H54 (cell line): ENCODE measurements at regions not wholly inside any gene's neighbourhood (a gene's known extent, or its start where the extent isn't known, plus 50 kb on each side); places are given as distances from the start of the nearest gene placed in this dataset.

Source experiments
- DNase-seq: peaks from one replicate; pipeline ENCODE4 v3.0.0; 2011; ENCODE audit warnings: low spot score, mixed read lengths; ENCODE audit not compliant: insufficient read length
- FAIRE-seq: peaks from 3 replicates; lab custom pipeline; 2011; peaks lifted over from hg19 to GRCh38; lab: Jason Lieb, UNC
- POLR2A ChIP-seq: IDR thresholded peaks from 2 replicates; pipeline ENCODE4 v1.6.1; 2011; ENCODE audit warnings: low read depth, mild to moderate bottlenecking, low read length

DNA sequence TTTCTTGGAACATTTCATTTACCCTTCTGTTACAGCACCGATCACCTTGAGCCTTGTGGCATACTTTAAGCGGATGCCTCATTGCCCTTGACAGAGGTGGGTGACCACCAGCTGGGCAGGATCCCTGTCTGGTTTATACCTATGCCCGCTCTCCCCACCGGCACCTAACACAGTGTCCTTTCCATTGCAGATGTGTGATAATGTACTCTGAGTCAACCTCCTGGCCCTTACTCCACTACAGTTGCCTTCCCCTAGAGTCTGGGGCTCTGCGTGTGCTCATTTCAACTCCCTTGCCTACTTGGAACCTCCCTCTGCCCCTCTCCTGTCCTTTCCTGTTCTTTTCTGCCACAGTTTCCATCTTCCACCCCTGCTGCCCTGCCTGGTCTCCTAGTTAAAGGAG lies 60.2 kb upstream of the MED13 start:
- TF ChIP-seq POLR2A, result no peak
- FAIRE-seq (no peak), DNase-seq (no peak)

DNA sequence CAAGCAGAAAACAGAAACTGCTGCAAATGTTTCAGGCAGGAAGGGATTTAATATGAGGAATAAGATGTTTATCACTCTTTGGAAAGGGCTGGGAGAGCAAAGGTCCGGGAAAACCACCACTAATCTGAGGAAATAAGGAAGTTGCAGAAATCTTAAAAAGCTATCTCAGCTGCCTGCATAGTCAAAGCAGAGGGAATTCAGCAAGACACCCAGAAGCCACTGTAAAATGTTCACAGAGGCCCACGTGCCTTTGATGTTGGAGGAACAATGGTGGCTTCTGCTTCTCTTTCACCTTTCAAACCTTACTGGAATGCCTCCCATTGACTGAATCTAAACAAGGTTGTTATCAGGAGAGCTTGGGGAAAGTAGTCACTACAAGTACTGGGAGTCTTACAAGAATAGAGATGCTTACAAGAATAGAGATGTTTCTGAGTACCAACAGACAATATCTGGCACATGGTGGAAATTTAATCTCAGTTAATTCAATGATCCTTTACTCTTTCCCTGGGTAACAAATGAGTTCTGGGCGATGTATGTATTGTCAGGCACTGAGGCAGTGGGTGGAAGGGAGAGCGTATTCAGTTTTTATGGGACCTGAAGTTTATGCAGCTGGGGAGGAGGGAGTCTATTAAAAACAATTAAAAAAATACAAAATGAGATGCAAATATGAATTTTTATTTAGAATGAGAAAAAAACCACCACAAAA lies 56.1 kb upstream of the MED13 start:
- no peak for TF ChIP-seq POLR2A
- no peak for DNase-seq
- no peak for FAIRE-seq

DNA sequence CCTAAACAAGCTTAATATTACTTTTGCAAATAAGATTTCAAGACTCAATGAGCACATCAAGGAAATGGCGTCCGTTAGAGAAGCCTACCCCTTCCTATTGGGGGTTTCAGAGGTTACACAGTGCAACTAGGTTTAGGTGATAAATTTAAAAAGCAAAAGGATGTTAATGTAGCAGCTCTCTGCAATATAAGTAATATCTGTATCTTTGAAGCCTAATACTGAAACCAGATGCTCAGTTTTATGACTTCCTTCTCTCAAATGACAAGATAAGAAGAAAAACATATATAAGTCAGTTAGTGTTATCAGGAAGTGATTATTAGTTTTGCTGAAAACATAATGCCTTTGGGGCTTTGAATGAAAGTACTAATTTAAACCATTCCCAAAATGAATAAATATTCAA lies 54.3 kb upstream of the MED13 start:
- TF ChIP-seq POLR2A, result no peak
- no peak for FAIRE-seq
- no peak for DNase-seq
